HEK293T (cell line): ENCODE measurements at regions not wholly inside any gene's neighbourhood (a gene's known extent, or its start where the extent isn't known, plus 50 kb on each side); places are given as distances from the start of the nearest gene placed in this dataset.

ENCODE experiments used
- CTCF ChIA-PET: fragments of 350-600 bp; formaldehyde crosslinking; extraction: SDS; loops from one replicate; lab custom pipeline; 2021; ENCODE audit warnings: antibody characterized with exemption, inconsistent platforms; lab: Yijun Ruan, JAX
- POLR2A ChIA-PET: fragments of 350-600 bp; formaldehyde crosslinking; extraction: SDS; loops from one replicate; lab custom pipeline; 2020; ENCODE audit warnings: antibody characterized with exemption, inconsistent platforms; lab: Yijun Ruan, JAX
- DNase-seq: peaks from one replicate; pipeline ENCODE4 v3.0.0; 2012; ENCODE audit warnings: mixed read lengths; ENCODE audit errors: extremely low spot score
- ARNT ChIP-seq: fragments of 450-650 bp; IDR thresholded peaks from 2 replicates; pipeline ENCODE4 v1.6.1; 2017; ENCODE audit warnings: mild to moderate bottlenecking
- BHLHE40 ChIP-seq: fragments of 450-650 bp; IDR thresholded peaks from 2 replicates; pipeline ENCODE4 v1.6.1; 2016; ENCODE audit warnings: mild to moderate bottlenecking, moderate library complexity, borderline replicate concordance
- CTBP1 ChIP-seq: fragments of 450-650 bp; IDR thresholded peaks from 2 replicates; pipeline ENCODE4 v1.6.1; 2016; ENCODE audit warnings: borderline replicate concordance
- ELF4 ChIP-seq: fragments of 450-650 bp; IDR thresholded peaks from 2 replicates; pipeline ENCODE4 v1.6.1; 2017; ENCODE audit warnings: antibody characterized with exemption
- FOXA1 ChIP-seq: fragments of 450-650 bp; IDR thresholded peaks from 2 replicates; pipeline ENCODE4 v1.6.1; 2016; ENCODE audit warnings: mild to moderate bottlenecking
- FOXK2 ChIP-seq: fragments of 450-650 bp; IDR thresholded peaks from 2 replicates; pipeline ENCODE4 v1.6.1; 2016; ENCODE audit warnings: mild to moderate bottlenecking
- FOXM1 ChIP-seq: fragments of 450-650 bp; IDR thresholded peaks from 2 replicates; pipeline ENCODE4 v1.6.1; 2017; ENCODE audit warnings: mild to moderate bottlenecking, borderline replicate concordance
- HDGF ChIP-seq: fragments of 450-650 bp; IDR thresholded peaks from 2 replicates; pipeline ENCODE4 v1.6.1; 2017; ENCODE audit warnings: antibody characterized with exemption, borderline replicate concordance
- L3MBTL2 ChIP-seq: fragments of 450-650 bp; conservative IDR thresholded peaks from 2 replicates; pipeline ENCODE4 v1.6.1; 2016; ENCODE audit warnings: mild to moderate bottlenecking
- LEF1 ChIP-seq: fragments of 450-650 bp; IDR thresholded peaks from 2 replicates; pipeline ENCODE4 v1.6.1; 2017; ENCODE audit warnings: mild to moderate bottlenecking, borderline replicate concordance
- NFRKB ChIP-seq: fragments of 450-650 bp; IDR thresholded peaks from 2 replicates; pipeline ENCODE4 v1.6.1; 2016; ENCODE audit warnings: mild to moderate bottlenecking, moderate library complexity
- SP1 ChIP-seq: fragments of 450-650 bp; IDR thresholded peaks from 2 replicates; pipeline ENCODE4 v1.6.1; 2017
- SUZ12 ChIP-seq: fragments of 450-650 bp; IDR thresholded peaks from 2 replicates; pipeline ENCODE4 v1.6.1; 2016; ENCODE audit warnings: mild to moderate bottlenecking
- TARDBP ChIP-seq: fragments of 450-650 bp; IDR thresholded peaks from 2 replicates; pipeline ENCODE4 v1.6.1; 2016
- ZNF384 ChIP-seq: fragments of 450-650 bp; IDR thresholded peaks from 2 replicates; pipeline ENCODE4 v1.6.1; 2016
- TF ChIP-seq, protein P1 (sequence below): fragments of 450-650 bp; IDR thresholded peaks from 2 replicates; pipeline ENCODE4 v1.6.1; 2016

DNA sequence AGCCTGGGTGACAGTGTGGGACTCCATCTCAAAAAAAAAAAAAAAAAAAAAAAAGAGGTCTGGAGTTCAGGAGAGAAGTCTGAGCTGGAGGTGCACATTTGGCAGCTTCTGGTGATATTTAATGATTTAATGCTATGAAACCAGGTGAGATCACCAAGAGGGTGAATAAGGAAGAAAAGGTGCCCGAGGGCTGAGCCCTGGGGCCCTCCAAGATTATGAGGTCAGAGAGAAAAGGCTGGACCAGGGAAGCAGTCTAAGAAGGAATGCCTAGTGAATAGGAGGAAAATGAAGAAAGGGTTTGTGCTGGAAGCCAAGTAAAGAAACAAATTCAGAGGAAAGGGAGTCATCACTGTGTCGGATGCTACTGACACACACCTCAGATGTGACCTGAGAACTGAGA, 88.0 kb upstream of the PELI1 start:
- ChIA-PET POLR2A (no interaction called here), CTCF (no interaction called here)
- no peak for DNase-seq
- no peak for TF ChIP-seq SUZ12
- no peak for TF ChIP-seq FOXM1
- TF ChIP-seq ELF4 = no peak
- no peak for TF ChIP-seq SP1
- TF ChIP-seq ARNT = no peak
- TF ChIP-seq BHLHE40 = no peak
- no peak for TF ChIP-seq TARDBP
- TF ChIP-seq, protein P1, sequence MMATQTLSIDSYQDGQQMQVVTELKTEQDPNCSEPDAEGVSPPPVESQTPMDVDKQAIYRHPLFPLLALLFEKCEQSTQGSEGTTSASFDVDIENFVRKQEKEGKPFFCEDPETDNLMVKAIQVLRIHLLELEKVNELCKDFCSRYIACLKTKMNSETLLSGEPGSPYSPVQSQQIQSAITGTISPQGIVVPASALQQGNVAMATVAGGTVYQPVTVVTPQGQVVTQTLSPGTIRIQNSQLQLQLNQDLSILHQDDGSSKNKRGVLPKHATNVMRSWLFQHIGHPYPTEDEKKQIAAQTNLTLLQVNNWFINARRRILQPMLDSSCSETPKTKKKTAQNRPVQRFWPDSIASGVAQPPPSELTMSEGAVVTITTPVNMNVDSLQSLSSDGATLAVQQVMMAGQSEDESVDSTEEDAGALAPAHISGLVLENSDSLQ = no peak
- TF ChIP-seq FOXA1 = no peak
- TF ChIP-seq L3MBTL2 = no peak
- no peak for TF ChIP-seq LEF1
- no peak for TF ChIP-seq FOXK2
- no peak for TF ChIP-seq ZNF384
- no peak for TF ChIP-seq HDGF
- TF ChIP-seq NFRKB = no peak

DNA sequence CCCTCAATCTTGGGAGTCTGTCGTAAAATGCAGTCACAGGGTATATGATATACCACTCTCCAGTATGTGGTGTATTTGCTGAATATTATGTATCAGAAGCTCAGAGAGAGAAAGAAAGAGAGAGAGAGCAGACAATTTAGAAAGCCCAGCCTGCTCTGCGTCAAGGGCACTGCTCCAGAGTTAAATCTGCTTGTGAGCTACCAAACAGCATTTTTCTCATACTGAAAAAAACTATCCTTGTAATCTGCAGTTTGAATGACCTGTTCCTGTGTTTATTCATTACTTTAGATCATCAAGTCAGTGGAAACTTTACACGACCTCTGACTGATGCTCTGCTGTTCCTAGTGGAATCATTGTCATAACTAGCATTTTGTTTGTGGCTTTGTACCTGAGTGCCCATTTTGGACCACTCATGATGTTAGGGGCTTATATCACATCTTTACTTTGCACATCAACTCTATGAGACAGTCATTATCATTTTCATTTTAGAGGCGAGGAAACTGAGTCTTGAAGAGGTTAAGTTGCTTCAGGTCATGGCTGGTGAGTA, 89.2 kb upstream of the PELI1 start:
- ChIA-PET POLR2A (no interaction called here), CTCF (interaction anchor here (0.5 kb wide), 1 partner anchor 30 kb away, joined by 6 read pairs; no protein-coding TSS in a partner anchor)
- no peak for DNase-seq
- no peak for TF ChIP-seq ZNF384
- no peak for TF ChIP-seq LEF1
- no peak for TF ChIP-seq ELF4
- TF ChIP-seq TARDBP = no peak
- TF ChIP-seq FOXM1 = no peak
- TF ChIP-seq BHLHE40 = no peak
- no peak for TF ChIP-seq CTBP1
- TF ChIP-seq, protein P1 = no peak
- no peak for TF ChIP-seq L3MBTL2
- no peak for TF ChIP-seq SUZ12

DNA sequence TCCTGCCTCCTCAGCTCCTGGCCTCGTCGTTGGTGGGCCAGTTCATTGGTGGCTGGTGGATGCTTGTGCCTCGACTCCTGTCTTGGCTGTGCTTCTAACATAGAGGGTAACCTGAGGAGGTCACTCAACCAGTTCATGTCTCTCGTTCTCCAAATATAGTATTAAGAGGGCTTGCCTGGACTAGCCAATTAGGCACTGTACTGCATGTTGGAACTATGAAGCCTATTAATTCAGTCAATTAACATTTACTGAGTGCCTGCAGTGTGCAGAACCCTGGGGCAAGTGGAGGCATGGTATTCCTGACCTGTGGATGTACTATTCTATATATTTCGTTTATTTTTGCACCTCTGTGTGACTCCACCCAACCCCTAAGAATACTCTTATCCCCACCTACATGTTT, 89.9 kb upstream of the PELI1 start:
- ChIA-PET POLR2A (no interaction called here), CTCF (interaction anchor here (0.5 kb wide), 1 partner anchor 29 kb away, joined by 6 read pairs; no protein-coding TSS in a partner anchor)
- no peak for DNase-seq
- TF ChIP-seq SUZ12 (no peak), SP1 (no peak), CTBP1 (no peak), ARNT (no peak), FOXK2 (no peak), ELF4 (no peak), L3MBTL2 (no peak)

DNA sequence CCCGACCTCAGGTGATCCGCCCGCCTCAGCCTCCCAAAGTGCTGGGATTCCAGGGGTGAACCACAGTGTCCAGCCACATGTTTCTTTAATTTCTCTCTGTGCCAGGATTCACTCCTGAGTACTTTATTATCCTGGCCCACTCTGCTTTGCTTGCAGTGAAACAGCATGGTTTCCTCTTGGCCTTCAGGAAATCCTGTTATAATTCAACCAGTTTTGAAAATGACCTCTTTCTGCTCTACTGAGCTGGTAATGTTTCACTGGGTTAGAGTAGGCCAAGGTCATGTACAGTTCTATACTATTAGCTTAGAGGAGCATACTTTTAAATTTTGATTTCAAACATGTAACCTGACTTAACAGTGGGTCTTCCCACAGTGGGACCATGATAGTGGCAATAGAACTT, 90.6 kb upstream of the PELI1 start:
- ChIA-PET POLR2A (interaction anchor here (0.6 kb wide), 1 partner anchor 502 kb away, joined by 3 read pairs; no protein-coding TSS in a partner anchor), CTCF (interaction anchor here (0.9 kb wide), 1 partner anchor 9 kb away, joined by 3 read pairs; no protein-coding TSS in a partner anchor)
- TF ChIP-seq FOXA1 = no peak
- TF ChIP-seq LEF1 = no peak
- TF ChIP-seq, protein P1 = no peak
- TF ChIP-seq FOXK2 = no peak
- no peak for DNase-seq

DNA sequence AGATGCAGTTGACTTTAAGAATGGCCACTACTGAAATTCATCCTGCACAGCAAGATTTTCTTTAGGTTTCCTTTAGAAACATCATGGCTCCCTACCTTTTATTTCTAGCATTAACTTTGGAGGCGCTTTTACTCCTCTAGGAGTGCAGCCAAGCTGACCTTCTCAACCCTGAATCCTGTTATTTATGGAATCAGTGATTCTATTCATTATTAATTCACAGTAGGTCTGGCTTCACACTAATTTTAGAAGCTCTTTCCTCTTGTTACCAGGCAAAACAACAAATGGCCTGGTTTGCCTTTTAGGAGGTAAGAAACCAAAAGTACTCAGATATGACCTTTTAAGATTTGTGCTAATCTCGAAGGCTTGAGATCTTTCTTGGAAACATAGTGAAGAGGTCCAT, 93.0 kb upstream of the PELI1 start:
- ChIA-PET CTCF (no interaction called here), POLR2A (no interaction called here)
- DNase-seq = no peak
- TF ChIP-seq, protein P1 = no peak
- TF ChIP-seq NFRKB = no peak
- TF ChIP-seq LEF1 = no peak
- TF ChIP-seq SP1 = no peak
- TF ChIP-seq TARDBP = no peak
- TF ChIP-seq ZNF384 = no peak
- TF ChIP-seq ARNT = no peak
- no peak for TF ChIP-seq L3MBTL2

DNA sequence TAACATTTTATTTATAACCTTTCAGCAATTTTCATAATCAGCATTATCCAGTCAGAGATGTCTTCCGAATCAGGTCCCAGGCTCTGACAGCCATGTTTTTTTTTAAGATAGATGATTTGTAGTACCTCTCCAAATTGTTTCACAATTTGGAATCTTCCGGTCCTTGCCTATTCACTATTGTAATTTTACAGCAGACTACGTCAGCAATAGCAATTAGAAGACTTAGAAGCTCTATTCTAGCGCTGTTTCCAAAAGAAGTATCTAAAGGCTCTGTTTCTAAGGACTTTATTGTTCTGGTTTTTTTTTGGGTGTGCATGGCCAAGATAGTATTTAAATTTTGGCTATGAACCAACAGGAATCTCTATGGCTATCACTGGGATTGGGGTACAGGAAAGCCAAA, 94.6 kb upstream of the PELI1 start:
- no peak for TF ChIP-seq ELF4
- no peak for TF ChIP-seq BHLHE40
- TF ChIP-seq LEF1 = no peak
- TF ChIP-seq HDGF = no peak
- TF ChIP-seq SUZ12 = no peak
- DNase-seq = no peak
- CTCF ChIA-PET = no interaction called here
- POLR2A ChIA-PET = no interaction called here
